ENCODE measurements at regions not wholly inside any gene's neighbourhood (a gene's known extent, or its start where the extent isn't known, plus 50 kb on each side); places are given as distances from the start of the nearest gene placed in this dataset.

- no peak overlapping the region for H2AFZ ChIP-seq (ENCODE audit: low read depth, low read length)
- CTCF ChIA-PET (ENCODE audit: low intra/inter-chr PET ratio) = no interaction called here
- H3K27me3 ChIP-seq (ENCODE audit: control insufficient read depth in 2 of 2, insufficient read depth in 2 of 2, low read length in 2 of 2) = no peaks in the 10 kb centered on the region
- no peaks in the 10 kb centered on the region for H3K9me3 ChIP-seq (replicated peaks; ENCODE audit: control insufficient read depth, insufficient read depth, low read depth, low read length)
- in situ Hi-C loops (cut with MboI) (no loop called here), intact Hi-C loops (cut with micrococcal nuclease) (no loop called here)
- H3K4me2 ChIP-seq (ENCODE audit: insufficient read depth, low read length) = no peak overlapping the region
- WGBS (ENCODE audit: insufficient coverage, low coverage, missing lambda C conversion rate) = 11% methylated on average over 3 of the region's 3 CpGs
- H3K27ac ChIP-seq (ENCODE audit: extremely low read depth, low read depth, low read length) = no peak overlapping the region
- POLR2A ChIA-PET = no interaction called here
- no peak overlapping the region for H3K9ac ChIP-seq (ENCODE audit: insufficient read depth in 1 of 2, low read depth in 2 of 2, low read length in 2 of 2)
- H3K9me1 ChIP-seq (ENCODE audit: control insufficient read depth, insufficient read depth, low read length) = no peaks in the 10 kb centered on the region
- H3K36me3 ChIP-seq (ENCODE audit: control insufficient read depth, insufficient read depth, low read length) = no peaks in the 10 kb centered on the region
- FAIRE-seq (no peak), ATAC-seq (no peak), DNase-seq (ENCODE audit: extremely low read depth in 1 of 4, low spot score in 3 of 4) (no peak)
- H3K79me2 ChIP-seq (ENCODE audit: control insufficient read depth, insufficient read depth, low read length) = no peaks in the 10 kb centered on the region
- TF ChIP-seq TBL1XR1 (IDR thresholded peaks at IDR 0.05; ENCODE audit: low read length in 2 of 2) (no peak), ZNF347 (CRISPR knock-in tag; IDR thresholded peaks at IDR 0.05; ENCODE audit: low read depth) (no peak), TRIM28 (IDR thresholded peaks at IDR 0.05) (no peak), GABPB2 (CRISPR knock-in tag; conservative IDR thresholded peaks at IDR 0.05) (no peak), TSC22D4 (tag; IDR thresholded peaks at IDR 0.05) (no peak), CHD1 (IDR thresholded peaks at IDR 0.05; ENCODE audit: low read length) (no peak), TFE3 (CRISPR knock-in tag; IDR thresholded peaks at IDR 0.05) (no peak), MXI1 (IDR thresholded peaks at IDR 0.05; ENCODE audit: low read depth, low read length) (no peak)
- TF ChIP-seq, protein P1, sequence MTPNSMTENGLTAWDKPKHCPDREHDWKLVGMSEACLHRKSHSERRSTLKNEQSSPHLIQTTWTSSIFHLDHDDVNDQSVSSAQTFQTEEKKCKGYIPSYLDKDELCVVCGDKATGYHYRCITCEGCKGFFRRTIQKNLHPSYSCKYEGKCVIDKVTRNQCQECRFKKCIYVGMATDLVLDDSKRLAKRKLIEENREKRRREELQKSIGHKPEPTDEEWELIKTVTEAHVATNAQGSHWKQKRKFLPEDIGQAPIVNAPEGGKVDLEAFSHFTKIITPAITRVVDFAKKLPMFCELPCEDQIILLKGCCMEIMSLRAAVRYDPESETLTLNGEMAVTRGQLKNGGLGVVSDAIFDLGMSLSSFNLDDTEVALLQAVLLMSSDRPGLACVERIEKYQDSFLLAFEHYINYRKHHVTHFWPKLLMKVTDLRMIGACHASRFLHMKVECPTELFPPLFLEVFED (CRISPR knock-in tag; conservative IDR thresholded peaks at IDR 0.05) = no peak
- BruUV-seq (replicated peaks) = no TSS peak
- no peaks in the 10 kb centered on the region for H3K4me1 ChIP-seq (replicated peaks in 1 of 2; ENCODE audit: control insufficient read depth in 2 of 2, insufficient read depth in 2 of 2, low read length in 2 of 2)
- H3K4me3 ChIP-seq = no peak overlapping the region
- no peaks in the 10 kb centered on the region for H4K20me1 ChIP-seq (replicated peaks; ENCODE audit: control insufficient read depth, insufficient read depth, low read length)
These were observed 804.6 kb upstream of the COX7C start for GRCh38 chr5:85813146-85813545.
